Hepatocyte (in vitro differentiated cells): ENCODE measurements at regions not wholly inside any gene's neighbourhood (a gene's known extent, or its start where the extent isn't known, plus 50 kb on each side); places are given as distances from the start of the nearest gene placed in this dataset.

Experiments
- EZH2 ChIP-seq: fragments of 200-600 bp; sonication (generic); IDR thresholded peaks from 2 replicates; pipeline ENCODE4 v1.6.1; 2016; ENCODE audit warnings: antibody characterized with exemption, mild to moderate bottlenecking, borderline replicate concordance
- EZH2phosphoT487 ChIP-seq: fragments of 200-600 bp; sonication (generic); IDR thresholded peaks from one replicate; pipeline ENCODE4 v1.6.1; 2018; ENCODE audit warnings: antibody characterized with exemption, mild to moderate bottlenecking, low read depth, moderate library complexity; ENCODE audit not compliant: unreplicated experiment, severe bottlenecking
- TF ChIP-seq, protein P1 (sequence below): fragments of 200-600 bp; sonication (generic); IDR thresholded peaks from 2 replicates; pipeline ENCODE4 v1.5.1; 2016; ENCODE audit warnings: antibody characterized with exemption, mild to moderate bottlenecking; ENCODE audit not compliant: poor library complexity

DNA sequence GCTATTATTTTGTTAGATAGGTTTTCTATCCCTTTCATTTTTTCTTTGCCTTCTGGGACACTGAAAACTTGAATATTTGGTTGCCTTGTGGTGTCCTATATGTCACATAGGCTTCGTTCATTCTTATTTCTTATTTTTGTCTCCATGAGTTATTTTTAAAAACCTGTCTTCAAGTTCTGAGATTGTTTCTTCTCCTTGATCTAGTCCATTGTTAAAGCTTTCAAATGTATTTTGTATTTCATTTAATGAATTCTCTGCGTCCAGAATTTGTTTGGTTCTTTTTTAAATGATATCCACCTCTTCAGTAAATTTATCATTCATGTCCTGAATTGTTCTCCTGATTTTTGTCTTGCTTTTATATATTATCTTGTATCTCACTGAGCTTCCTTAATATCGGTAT lies 243.2 kb upstream of the BMP2 start:
- TF ChIP-seq, protein P1, sequence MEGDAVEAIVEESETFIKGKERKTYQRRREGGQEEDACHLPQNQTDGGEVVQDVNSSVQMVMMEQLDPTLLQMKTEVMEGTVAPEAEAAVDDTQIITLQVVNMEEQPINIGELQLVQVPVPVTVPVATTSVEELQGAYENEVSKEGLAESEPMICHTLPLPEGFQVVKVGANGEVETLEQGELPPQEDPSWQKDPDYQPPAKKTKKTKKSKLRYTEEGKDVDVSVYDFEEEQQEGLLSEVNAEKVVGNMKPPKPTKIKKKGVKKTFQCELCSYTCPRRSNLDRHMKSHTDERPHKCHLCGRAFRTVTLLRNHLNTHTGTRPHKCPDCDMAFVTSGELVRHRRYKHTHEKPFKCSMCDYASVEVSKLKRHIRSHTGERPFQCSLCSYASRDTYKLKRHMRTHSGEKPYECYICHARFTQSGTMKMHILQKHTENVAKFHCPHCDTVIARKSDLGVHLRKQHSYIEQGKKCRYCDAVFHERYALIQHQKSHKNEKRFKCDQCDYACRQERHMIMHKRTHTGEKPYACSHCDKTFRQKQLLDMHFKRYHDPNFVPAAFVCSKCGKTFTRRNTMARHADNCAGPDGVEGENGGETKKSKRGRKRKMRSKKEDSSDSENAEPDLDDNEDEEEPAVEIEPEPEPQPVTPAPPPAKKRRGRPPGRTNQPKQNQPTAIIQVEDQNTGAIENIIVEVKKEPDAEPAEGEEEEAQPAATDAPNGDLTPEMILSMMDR: no peak
- TF ChIP-seq EZH2 (no peak), EZH2phosphoT487 (no peak)
